Activated CD4-positive, alpha-beta T cell treated with anti-CD3 and anti-CD28 coated beads, Interleukin-2, Interleukin-6, amounts not matched to agents 100 ng/mL and 50 ng/mL, durations not matched to agents 16 hours and 8 hours (primary cell): ENCODE measurements at regions not wholly inside any gene's neighbourhood (a gene's known extent, or its start where the extent isn't known, plus 50 kb on each side); places are given as distances from the start of the nearest gene placed in this dataset.

ENCODE experiments used
- DNase-seq: peaks from one replicate; pipeline ENCODE4 v3.0.0-alpha.2; 2020

GRCh38 chr6:11350294-11350693, 117.8 kb upstream of the NEDD9 start:
- DNase-seq = no peak

GRCh38 chr6:11349880-11350279, 117.4 kb upstream of the NEDD9 start:
- DNase-seq = no peak

GRCh38 chr6:11346516-11346915, 114.0 kb upstream of the NEDD9 start:
- DNase-seq = no peak

DNA sequence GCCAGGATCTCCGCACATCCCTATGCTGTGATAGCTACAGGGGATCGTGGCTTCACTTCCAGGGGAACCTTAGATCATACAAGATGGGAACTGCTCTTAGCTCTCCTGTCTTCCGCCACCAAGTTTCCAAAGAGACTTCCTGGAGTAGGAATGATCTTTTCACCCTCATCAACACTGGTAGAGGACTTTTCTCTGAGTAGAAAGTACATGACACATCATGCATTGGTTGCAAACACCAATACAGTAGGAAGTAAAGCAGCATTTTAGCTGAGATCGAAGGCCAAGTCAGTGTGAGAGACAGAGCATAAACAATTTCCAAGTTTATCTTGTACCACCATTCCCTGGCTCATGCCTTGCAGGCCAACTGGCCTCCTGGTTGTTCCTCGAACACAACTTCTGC, 113.1 kb upstream of the NEDD9 start:
- DNase-seq = no peak

DNA sequence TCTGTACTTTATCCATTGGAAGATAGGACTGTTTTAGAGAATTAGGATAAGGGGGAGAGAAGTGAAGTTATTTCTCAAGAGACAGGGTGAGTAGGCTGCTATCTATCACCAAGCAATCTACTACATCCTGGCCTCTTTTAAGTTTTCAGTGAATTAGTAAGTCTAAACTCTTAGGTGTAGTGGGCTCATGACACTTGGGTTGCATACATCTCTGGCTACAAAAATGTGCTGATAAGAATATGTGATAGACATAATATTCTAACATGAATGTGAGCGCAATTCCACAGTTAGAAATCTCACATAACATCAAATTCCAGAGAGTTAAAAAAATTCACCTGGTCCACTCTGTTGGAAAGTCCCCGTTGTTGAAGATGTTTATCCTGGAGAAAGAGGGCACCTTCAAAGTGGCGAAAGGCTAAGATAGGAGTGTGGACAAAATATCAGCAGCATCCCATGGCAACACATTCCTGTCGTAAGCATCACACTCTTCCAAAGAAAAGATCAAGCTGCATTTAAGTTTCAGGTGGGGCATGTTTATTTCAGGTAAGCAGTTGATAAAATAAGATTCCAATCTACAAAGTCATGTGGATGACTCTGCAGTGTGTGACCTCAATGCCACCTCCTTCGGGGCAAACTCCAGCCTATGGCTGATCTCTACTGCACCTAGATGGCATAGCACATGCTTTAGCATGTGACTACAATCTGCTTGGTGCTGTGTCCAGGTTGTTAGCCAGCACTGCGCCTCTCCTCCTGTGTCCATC, 111.7 kb upstream of the NEDD9 start:
- DNase-seq = no peak

GRCh38 chr6:11341867-11342266, 109.4 kb upstream of the NEDD9 start:
- no peak for DNase-seq

DNA sequence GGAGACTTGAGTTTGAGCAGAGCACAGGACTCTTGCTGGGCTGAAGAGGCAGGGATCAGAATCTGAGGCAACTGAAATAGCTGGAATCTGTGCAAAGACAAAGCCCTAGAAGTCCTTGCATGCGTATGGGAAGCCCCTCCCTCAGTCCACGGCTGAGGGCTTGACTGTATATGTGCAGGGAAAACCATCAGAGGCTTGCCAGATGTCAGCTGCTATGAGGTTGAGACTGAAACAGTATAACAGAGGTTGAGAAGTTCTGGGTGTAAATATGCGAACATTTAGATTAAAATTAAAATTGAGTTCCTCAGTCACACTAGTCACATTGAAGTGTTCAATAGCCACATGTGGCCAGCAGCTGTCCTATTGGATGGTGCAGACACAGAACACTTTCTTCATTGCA, 108.8 kb upstream of the NEDD9 start:
- DNase-seq = no peak

- no peak for DNase-seq
These were observed 106.9 kb upstream of the NEDD9 start for GRCh38 chr6:11339380-11339779.

- DNase-seq = no peak
These were observed 104.8 kb upstream of the NEDD9 start for GRCh38 chr6:11337306-11337705.

DNA sequence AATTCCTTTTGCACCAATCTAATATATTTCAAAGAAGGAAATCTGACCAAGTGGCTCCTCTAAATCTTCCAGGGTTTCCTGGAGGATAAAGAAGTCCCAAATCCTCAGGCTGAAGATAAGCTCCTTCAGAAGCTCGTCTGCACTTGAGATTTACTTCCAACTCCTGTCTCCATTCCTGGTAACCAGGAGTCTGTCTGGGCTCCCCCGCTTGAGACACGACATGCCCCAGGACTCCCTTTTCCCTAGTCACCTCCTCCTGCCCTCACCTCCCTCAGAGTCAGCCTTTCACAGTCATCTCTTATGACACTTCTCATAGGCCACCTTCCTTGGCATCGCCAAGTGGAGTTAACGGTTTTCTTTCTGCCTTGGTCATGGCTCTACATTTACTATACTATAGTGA, 103.4 kb upstream of the NEDD9 start:
- DNase-seq = no peak

DNA sequence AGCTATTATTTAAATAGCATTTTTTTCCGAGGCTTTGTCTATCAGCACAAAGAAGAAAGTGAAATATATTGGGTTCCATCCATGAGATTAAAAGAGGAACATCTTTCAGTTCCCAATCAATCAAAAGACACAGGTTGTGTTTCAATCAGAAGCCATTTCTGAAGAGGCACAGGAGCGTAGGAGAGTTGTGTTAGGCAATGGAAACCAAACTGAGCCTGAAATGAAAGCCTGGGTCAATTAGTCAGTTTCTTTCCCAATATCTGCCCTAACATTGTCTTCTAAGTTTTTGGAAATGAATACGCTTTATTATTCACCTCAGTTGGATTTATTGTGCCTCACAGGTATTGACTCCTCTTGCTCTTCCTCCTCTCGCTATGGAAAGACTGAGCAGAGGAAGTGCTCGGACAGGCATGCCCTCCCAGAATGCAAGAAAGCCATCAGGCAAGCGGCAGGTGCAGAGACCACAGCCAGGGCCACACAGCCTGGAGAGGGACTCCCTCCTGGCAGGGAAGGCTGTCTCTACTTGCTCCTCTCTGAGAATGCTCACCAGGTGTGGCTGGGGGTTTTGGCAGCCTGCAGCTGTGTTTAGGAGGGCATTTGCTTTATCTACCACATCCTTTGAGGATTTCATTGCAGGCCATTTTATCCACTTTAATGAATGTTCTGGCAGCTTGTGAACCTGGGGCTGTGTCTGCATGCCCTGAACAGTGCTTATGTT, 100.8 kb upstream of the NEDD9 start:
- no peak for DNase-seq

- DNase-seq = no peak
These were observed 100.0 kb upstream of the NEDD9 start for GRCh38 chr6:11332463-11332862.

DNA sequence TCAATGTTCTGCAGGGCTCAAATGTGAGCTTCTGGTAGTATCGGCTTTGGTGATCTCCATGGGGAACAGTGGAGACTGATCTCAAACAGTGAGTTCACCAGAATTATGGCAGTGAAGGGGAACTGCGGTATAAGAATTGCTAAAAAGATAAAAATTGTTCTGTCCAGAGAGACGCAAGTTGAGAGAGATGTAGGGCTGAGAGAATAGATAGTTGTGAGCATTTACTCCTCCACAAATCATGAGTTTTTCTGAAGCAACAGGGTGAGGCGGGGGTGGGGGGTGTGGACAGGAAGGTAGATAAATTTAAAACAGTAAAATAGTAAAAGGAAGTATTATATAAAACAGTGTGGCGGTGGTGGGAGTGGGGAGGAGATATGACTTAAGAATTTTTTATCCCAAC, 98.6 kb upstream of the NEDD9 start:
- no peak for DNase-seq

DNA sequence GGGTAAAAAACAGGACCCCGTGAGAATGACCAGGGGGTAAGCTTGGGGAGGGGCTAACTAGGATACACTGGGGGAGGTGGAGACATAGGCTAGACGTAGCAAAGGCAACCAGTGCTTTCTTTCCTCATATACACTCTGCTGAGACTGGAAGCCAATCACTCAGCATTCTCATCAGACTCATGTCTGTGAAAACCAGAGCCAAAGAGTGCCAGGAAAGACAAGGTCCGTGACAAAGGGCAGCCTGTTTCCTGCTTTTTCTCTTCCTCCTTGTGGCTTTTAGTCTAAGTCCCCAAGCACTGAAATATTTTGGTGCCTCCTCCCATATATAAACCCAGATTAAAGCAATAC, 97.9 kb upstream of the NEDD9 start:
- DNase-seq = no peak

DNA sequence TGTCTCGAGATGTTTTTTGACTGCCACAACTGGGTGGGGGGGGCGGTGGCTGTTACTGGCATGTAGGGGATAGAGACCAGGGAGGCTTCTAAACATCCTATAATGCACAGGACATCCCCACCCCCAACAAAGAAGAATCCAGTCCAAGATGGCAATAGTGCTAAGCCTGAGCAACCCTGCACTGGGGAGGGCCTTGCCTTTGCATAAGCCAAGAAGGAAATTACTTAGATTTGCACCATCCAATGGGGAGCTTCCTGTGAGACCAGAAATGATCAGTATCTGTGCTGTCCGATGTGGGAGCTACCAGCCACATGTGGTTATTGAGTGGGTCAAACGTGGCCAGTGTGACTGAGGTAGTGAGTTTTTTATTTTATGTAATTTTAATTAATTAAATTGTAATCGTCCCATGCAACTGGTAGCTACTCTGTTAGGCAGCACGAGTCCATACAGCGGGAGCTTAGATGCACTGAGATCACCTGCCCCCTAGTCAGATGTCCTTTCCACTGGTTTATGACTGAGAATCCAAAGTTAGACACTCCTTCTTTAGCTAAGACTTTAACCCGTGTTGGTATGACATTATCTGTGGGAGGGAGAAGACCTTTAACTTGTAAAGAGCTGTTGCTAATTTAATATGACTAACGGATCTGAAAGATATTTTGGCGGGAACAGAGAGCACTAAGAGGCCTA, 97.4 kb upstream of the NEDD9 start:
- DNase-seq = no peak

DNA sequence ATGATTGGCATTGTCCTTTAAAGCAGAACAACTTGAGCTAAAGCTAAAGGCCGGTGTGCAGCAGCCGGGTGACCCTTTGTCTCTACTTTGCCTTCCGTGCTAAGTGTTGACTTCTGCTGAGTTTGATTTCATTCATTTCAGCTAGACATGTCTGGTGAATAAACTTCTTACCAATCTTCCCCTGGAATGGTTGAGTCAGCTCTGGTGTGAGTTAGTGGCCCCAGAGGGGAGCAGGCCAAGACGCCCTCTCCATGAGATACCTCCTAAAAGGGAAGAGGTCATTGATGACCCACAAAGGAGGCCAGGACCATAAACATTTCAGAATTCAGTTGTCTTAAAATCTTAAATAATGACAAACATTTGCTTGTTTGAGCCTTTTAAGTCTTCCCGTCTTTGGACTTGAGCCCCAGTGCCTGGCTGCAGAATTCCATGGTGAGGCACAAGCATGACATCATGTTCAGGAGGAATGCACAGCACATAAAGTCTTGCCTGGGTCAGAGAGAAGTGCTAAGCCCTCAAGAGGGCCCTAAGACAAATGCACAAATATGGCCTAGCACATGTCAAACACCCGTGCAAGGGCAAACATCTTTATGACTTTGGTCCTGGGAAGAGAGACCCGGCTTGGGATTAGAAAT, 96.3 kb upstream of the NEDD9 start:
- no peak for DNase-seq

DNA sequence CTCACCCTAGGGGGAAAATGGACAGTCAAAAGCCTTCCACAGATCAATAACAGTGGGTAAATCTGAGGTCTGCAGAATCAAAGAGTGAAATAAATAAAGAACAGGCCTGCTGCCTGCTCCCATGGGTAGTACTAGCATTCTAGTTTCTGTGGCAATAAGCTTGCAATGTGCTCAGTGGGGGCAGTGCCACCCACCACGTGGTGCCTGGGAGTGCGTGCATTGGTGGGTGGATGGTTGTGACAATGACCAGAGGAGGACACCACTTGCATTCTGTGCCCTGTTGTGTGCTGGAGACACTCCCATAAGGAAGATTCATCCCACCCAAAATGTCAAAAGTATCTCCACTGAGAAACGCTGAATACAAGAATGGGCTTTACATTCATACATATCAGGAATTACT, 95.5 kb upstream of the NEDD9 start:
- DNase-seq = no peak

- DNase-seq = no peak
These were observed 93.6 kb upstream of the NEDD9 start for GRCh38 chr6:11326116-11326515.

- DNase-seq = peak; percentile 79
These were observed 92.1 kb upstream of the NEDD9 start for GRCh38 chr6:11324453-11325015.

GRCh38 chr6:11323666-11324452, 91.4 kb upstream of the NEDD9 start:
- DNase-seq = no peak

DNA sequence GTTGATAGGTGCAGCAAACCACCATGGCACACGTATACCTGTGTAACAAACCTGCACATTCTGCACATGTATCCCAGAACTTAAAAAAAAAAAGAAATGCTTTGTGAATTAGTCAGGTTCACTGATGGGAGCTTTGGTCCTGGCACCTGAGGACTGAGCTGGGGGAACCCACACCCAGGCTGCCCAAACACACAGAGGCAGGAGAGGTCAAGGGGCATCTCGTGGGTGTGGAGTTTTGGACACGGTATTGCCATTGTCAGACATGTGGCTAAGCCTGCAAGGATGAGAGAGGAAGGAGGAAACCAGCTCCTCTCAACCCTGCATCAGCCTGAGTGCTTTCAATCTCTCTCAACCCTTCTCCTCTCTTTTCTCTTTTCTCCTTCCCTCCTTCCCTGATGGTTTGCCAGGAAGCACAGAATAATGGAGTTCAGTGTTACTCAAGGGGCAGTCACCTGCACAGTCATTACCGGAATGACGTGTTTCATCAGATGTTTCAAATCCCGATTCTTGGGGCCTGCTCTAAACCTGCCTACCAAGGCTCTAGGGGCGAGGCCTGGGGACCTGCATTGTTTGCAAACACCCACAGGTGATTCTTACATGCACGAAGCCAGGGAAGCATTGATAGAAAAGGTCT, 89.9 kb upstream of the NEDD9 start:
- DNase-seq = peak; percentile 46
